ENCODE measurements at regions not wholly inside any gene's neighbourhood (a gene's known extent, or its start where the extent isn't known, plus 50 kb on each side); places are given as distances from the start of the nearest gene placed in this dataset.

DNA sequence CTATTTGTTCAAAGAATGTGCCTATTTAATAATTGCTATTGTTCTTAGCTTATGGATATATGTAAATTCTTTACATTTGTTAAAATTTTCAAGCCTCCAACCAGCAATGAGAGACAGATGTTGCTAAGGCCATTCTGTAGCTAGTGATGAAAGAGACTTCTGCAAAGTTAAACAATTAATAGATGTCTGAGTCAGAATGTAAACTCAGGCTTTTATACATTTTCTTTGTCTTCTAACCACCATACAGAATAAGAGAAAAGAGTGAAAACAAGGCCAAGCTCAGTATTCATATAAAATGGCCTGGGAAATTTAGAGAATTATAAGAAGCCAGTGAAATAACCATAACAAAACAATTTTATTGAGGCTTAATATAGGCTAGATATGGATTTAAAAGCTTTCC is 1102.3 kb upstream of the SEL1L start:
- TF ChIP-seq, protein P1, sequence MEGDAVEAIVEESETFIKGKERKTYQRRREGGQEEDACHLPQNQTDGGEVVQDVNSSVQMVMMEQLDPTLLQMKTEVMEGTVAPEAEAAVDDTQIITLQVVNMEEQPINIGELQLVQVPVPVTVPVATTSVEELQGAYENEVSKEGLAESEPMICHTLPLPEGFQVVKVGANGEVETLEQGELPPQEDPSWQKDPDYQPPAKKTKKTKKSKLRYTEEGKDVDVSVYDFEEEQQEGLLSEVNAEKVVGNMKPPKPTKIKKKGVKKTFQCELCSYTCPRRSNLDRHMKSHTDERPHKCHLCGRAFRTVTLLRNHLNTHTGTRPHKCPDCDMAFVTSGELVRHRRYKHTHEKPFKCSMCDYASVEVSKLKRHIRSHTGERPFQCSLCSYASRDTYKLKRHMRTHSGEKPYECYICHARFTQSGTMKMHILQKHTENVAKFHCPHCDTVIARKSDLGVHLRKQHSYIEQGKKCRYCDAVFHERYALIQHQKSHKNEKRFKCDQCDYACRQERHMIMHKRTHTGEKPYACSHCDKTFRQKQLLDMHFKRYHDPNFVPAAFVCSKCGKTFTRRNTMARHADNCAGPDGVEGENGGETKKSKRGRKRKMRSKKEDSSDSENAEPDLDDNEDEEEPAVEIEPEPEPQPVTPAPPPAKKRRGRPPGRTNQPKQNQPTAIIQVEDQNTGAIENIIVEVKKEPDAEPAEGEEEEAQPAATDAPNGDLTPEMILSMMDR (conservative IDR thresholded peaks at IDR 0.05 in 1 of 2, IDR thresholded peaks at IDR 0.05 in 1 of 2; ENCODE audit: extremely low read depth in 1 of 2, insufficient read depth in 1 of 2, low read depth in 1 of 2, low read length in 2 of 2), result no peak
- no peak for TF ChIP-seq EZH2 (IDR thresholded peaks at IDR 0.05; ENCODE audit: borderline replicate concordance, low read length)

Data from mammary epithelial cell (primary cell).